SW480 (cell line): ENCODE measurements at regions not wholly inside any gene's neighbourhood (a gene's known extent, or its start where the extent isn't known, plus 50 kb on each side); places are given as distances from the start of the nearest gene placed in this dataset.
A peak's percentile ranks its signal among the peaks of the same experiment; 100 is the strongest.

Experiments
- DNase-seq: peaks from one replicate; pipeline ENCODE4 v3.0.0-alpha.2; 2016; ENCODE audit warnings: low spot score

- no peak for DNase-seq
Measured at GRCh38 chr3:35849496-35849895, 210.2 kb downstream of the ARPP21 start.

- no peak for DNase-seq
Measured at GRCh38 chr3:35849963-35850362, 210.6 kb downstream of the ARPP21 start.

DNA sequence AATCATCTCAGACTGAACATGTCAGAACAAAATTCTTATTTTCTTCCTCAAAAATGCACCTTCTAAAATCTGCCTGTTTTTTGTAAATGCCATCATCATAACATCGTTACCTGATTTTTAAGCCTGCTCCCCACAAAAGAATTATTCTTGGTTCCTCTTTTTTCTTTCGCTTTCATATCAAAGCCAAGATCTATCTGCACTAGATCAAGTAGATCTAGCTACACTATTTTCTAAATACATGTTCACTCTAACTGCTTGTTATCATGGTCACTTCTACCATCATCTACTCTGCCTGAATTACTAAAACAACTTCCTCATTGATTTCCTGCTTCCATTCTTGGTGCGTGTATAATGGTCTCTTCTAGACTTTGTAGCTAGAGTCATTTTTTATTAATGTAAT lies 217.7 kb downstream of the ARPP21 start:
- no peak for DNase-seq

DNA sequence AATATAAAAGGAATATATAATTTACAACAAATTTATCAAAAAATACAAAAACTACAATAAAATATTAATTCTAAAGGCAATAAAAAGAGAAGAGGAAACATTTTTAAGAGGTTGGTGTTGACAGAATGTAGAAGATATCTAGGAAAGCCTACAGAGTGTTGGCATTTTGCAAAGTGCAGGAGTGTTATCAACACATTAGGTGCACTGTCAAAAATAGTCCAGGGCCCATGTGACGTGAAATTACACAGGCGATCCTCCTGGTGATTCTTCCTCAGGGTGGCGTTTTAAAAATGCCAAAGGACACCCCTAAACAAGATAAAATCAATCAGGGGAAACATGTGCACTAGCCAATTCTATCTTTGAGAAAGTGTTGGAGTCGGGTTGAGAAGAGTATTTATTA lies 222.7 kb downstream of the ARPP21 start:
- DNase-seq, result no peak

GRCh38 chr3:35864871-35865270 lies 225.5 kb downstream of the ARPP21 start:
- DNase-seq, result no peak

GRCh38 chr3:35867791-35868190 lies 228.5 kb downstream of the ARPP21 start:
- DNase-seq, result no peak

DNA sequence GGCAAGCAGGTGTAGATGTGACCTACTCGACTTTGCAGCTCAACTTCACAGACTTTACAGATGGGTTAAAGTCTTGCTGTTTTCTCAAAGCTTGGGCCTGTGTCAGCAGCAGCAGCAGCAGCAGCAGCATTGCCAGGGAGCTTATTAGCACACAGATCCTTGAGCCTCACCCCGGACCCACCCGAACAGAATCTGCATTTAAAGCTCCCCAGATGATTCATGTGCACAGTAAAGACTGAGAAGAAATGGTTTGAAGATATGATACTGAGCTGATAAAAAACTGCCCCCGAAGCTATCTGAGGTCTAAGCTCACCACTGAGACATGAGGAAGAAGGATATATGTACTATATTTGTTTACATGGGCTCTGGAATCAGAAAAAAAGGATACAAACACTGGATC lies 231.7 kb downstream of the ARPP21 start:
- no peak for DNase-seq

- DNase-seq, result no peak
Measured at GRCh38 chr3:35883929-35884328, 244.6 kb downstream of the ARPP21 start.

- DNase-seq, result no peak
Measured at GRCh38 chr3:35894735-35895134, 255.4 kb downstream of the ARPP21 start.

- no peak for DNase-seq
Measured at GRCh38 chr3:35899245-35899644, 259.9 kb downstream of the ARPP21 start.

DNA sequence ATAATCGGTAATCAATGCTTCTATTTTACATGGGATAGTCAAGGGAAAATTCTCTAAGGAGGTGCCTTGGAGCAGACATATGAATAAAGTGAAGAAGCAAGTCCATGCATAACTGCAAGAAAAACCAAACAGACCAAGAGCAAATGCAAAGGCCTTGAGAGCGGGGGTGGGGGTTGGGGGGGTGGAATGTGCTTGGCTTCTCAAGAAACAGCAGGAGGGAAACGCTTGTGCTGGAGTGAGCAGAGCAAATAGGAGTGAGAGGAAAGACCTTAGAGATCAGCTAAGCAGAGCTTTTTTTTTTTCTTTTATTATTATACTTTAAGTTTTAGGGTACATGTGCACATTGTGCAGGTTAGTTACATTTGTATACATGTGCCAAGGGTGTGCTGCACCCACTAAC lies 260.8 kb downstream of the ARPP21 start:
- no peak for DNase-seq

DNA sequence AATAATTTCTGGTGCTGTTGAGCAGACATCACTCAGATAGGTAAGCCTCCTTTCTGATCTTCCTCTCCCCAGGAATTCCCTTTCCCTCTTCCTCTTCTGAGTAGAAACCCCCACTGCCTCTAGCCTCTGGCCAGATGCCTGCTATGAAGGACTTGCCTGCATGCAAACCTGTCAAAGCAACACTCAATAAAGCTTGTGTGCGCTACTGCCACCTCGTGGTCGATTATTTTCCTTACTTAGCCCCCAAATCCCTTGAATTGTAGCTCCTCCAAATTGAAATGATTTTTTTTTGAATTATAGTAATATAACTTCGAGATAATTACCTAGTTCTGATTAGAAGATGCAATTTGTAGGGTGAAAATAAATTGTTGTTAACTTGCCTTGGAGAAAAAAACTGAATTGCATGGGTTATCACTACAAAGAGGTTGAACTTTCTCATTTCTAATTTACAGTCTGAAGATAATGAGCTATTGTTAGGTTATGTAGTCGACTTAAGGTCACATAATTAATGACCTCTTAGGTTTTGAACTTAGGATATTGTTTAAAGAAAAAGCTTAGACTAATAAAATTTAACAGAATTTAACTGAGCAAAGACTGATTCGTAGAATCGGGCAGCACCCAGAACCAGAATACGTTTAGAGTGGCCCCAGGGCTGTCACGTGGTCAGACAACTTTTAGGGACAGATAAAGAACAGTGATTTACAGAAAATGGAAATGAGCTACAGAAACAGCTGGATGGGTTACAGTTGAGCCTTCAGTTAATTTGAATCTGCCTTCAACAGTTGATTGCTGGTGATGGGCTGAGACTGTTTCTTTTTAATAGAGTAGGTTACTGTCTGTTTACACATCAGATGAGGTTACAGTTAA lies 269.3 kb downstream of the ARPP21 start:
- DNase-seq, result peak; percentile 36

GRCh38 chr3:35919160-35919559 lies 279.8 kb downstream of the ARPP21 start:
- no peak for DNase-seq

- no peak for DNase-seq
Measured at GRCh38 chr3:35921718-35922117, 282.4 kb downstream of the ARPP21 start.

DNA sequence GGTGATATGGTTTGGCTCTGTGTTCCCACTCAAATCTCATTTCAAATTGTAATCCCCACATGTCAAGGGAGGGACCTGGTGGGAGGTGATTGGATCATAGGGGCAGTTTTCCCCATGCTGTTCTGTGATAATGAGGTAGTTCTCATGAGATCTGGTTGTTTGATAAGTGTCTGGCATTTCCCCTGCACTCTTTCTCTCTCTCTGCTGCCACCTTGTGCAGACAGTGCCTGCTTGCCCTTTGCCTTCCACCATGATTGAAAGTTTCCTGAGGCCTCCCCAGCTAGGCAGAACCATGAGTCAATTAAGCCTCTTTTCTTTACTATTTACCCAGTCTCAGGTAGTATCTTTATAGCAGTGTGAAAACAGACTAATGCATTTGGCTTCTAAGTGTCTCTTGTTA lies 284.7 kb downstream of the ARPP21 start:
- peak; percentile 17 for DNase-seq

DNA sequence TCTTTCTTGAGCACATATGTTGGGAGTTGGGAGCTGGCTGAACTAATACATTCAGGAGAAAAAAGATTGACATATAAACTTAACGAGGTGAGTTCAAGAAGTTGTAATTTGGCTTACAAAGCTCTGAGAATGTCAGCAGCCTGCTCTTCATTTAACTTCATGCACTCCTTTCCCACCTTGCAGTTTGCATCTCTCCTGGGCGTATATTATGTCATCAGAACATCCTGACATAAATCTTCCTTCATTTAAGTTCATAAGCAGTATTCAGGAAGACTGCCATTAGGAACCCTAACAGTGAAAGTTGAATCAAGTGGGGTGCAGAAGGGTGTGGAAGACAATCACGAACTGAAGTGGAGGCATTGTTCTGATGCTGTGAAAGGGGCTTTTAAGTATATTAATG lies 288.1 kb downstream of the ARPP21 start:
- DNase-seq, result no peak

DNA sequence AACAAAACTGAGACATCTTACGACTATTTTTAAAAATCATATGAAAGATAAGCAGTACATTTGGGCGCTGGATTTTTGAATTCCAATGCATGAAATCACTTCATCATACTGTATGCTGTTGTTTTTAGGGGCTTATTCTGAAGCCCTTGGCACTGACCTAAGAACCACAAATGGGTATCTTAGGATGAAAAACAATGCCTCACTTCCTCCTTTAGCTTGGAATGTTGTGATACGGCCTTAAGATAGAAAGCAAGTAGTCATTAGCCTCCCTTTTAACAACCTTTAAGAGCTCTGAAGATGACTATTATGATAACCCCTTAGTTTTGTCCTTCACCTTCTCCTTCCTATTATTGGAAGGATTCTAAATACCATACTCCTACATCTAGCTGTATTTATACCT lies 289.8 kb downstream of the ARPP21 start:
- no peak for DNase-seq

DNA sequence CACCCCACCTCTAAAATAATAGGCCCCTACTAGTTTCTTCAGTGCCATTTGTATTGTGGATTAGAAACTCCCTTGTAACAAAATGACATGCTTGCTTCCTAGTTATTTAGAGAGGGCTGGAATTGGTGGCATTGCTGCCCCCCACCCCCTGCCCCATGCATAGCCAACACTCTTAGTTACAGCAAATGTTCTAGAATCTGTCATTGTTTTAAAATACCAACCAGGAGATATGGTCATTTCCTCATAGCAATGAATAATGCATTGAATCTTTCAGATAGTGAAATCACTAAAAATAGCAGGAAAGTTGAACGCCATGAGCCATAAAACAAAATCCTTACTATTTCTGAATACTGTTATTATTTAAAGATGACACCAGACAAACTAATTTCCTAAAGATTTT lies 292.5 kb downstream of the ARPP21 start:
- DNase-seq, result no peak

- peak; percentile 62 for DNase-seq
Measured at GRCh38 chr3:35932995-35933394, 293.7 kb downstream of the ARPP21 start.

DNA sequence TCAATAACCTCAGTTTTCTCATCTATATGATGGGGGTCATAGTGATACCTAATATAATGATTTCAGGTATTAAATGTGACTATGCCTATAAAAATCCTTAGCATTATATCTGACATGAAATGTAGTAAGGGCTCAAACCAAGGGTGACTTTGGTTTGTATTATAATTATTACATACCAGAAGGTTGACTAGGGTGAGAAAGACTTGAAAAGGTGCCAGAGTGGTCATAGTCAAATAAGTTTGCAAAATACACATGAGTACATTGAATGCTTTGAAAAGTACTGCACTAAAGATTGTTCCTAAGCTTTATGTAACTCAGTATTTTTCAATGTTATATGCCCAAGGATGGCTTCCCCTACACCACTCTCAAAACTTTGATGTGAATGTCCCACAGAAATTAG lies 297.2 kb downstream of the ARPP21 start:
- DNase-seq, result no peak

- peak; percentile 8 for DNase-seq
Measured at GRCh38 chr3:35944926-35945710, 305.8 kb downstream of the ARPP21 start.

DNA sequence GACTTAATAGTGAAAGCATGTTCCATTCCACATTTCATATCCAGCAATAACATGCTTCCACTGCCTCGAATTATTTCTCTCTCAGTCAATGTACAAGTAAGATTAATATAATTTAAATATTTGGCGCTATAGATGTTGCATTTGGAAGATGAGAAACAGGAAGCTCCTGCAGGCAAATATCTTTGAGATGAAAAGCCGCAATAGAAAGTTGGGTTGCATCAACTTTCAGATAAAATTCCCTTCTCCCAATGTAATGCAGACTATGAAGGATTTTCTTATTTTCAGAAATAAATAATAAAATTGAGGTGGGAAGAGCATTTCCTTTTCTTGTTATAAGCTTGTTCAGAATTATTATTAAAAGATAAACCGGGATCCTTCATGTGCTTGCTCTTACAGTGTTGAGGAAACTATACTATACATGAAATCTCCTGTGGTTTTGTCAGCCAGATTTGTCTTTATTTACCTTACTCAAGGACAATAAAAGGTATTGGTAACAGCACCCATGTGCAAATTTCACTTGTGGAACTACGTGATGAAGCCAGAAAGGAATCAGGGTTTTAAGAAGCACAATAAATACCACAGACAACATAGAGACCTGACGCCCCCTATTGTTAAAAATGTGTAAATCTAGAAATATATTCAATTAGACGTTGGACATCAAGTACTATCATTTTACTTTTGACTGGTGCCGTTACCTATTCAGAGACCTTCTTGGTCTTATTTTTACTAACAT lies 307.0 kb downstream of the ARPP21 start:
- peak; percentile 26 for DNase-seq
